ENCODE measurements at regions not wholly inside any gene's neighbourhood (a gene's known extent, or its start where the extent isn't known, plus 50 kb on each side); places are given as distances from the start of the nearest gene placed in this dataset.

DNA sequence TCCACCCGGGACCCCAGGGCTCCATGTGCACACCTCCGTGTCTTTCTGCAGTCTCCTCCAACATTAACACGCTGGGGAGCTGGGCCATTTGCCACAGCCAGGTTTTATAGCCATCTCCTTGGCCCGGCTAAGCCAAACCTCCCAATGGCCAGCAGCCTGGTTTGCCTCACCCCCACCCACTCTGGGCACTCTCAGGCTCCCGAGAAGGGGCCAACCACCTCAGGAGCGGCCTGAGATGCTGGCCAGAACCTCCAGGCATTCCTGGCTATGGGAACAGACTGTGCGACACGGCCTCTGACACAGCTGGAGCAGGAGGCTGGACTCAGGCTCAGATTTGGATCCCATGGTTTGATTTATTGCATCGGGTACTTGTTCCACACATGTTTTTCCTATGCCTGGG, 289.7 kb downstream of the RPLP1 start:
- Histone ChIP-seq H3K4me3 (no peak overlapping the region), H3K27ac (replicated peaks in 1 of 4) (no peak overlapping the region), H3K36me3 (no peaks in the 10 kb centered on the region), H3K27me3 (peaks cover 0 to 18% (median 0%) of the 10 kb centered on the region in 4 donors), H3K9me3 (peaks cover 0 to 9% (median 0%) of the 10 kb centered on the region in 4 donors), H3K4me1 (no peaks in the 10 kb centered on the region)
- WGBS, result 88% methylated on average over 9 of the region's 9 CpGs
- intact Hi-C loops (cut with DNase I), result loop anchor here (10.0 kb wide), 1 partner anchor 62 kb away; no protein-coding TSS in a partner anchor
- TF ChIP-seq, protein P1, sequence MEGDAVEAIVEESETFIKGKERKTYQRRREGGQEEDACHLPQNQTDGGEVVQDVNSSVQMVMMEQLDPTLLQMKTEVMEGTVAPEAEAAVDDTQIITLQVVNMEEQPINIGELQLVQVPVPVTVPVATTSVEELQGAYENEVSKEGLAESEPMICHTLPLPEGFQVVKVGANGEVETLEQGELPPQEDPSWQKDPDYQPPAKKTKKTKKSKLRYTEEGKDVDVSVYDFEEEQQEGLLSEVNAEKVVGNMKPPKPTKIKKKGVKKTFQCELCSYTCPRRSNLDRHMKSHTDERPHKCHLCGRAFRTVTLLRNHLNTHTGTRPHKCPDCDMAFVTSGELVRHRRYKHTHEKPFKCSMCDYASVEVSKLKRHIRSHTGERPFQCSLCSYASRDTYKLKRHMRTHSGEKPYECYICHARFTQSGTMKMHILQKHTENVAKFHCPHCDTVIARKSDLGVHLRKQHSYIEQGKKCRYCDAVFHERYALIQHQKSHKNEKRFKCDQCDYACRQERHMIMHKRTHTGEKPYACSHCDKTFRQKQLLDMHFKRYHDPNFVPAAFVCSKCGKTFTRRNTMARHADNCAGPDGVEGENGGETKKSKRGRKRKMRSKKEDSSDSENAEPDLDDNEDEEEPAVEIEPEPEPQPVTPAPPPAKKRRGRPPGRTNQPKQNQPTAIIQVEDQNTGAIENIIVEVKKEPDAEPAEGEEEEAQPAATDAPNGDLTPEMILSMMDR (IDR thresholded peaks at IDR 0.05), result no peak
- no peak for DNase-seq (ENCODE audit: extremely low spot score)

- intact Hi-C loops (cut with DNase I), result loop anchor here (10.0 kb wide), 1 partner anchor 62 kb away; no protein-coding TSS in a partner anchor
- Histone ChIP-seq H3K27me3 (peaks cover 0 to 18% (median 0%) of the 10 kb centered on the region in 4 donors), H3K27ac (replicated peaks in 1 of 4) (no peak overlapping the region), H3K36me3 (no peaks in the 10 kb centered on the region), H3K4me3 (no peak overlapping the region), H3K9me3 (peaks cover 0 to 9% (median 0%) of the 10 kb centered on the region in 4 donors), H3K4me1 (no peaks in the 10 kb centered on the region)
- TF ChIP-seq POLR2A (IDR thresholded peaks at IDR 0.05; ENCODE audit: low read depth) (no peak), EP300 (IDR thresholded peaks at IDR 0.05) (no peak), POLR2AphosphoS5 (IDR thresholded peaks at IDR 0.05) (no peak)
- TF ChIP-seq, protein P1 (IDR thresholded peaks at IDR 0.05), result no peak
- WGBS, result 77% methylated on average over 1 of the region's 1 CpG
- no peak for DNase-seq (ENCODE audit: extremely low spot score)
Measured at GRCh38 chr15:69743091-69743490, 290.5 kb downstream of the RPLP1 start.

GRCh38 chr15:69744391-69745162, 292.0 kb downstream of the RPLP1 start:
- H3K27ac ChIP-seq (replicated peaks in 1 of 4), result no peak overlapping the region
- intact Hi-C loops (cut with DNase I), result loop anchor here (10.0 kb wide), 1 partner anchor 60 kb away; no protein-coding TSS in a partner anchor
- TF ChIP-seq POLR2A (IDR thresholded peaks at IDR 0.05; ENCODE audit: low read depth) (no peak), EP300 (IDR thresholded peaks at IDR 0.05) (no peak)
- TF ChIP-seq, protein P1 (IDR thresholded peaks at IDR 0.05), result no peak
- peaks cover 0 to 3% (median 0%) of the 10 kb centered on the region in 4 donors for H3K4me1 ChIP-seq
- DNase-seq (ENCODE audit: extremely low spot score), result no peak
- WGBS, result 57% methylated on average over 4 of the region's 5 CpGs
- no peaks in the 10 kb centered on the region for H3K36me3 ChIP-seq
- H3K9me3 ChIP-seq, result peaks cover 0 to 9% (median 0%) of the 10 kb centered on the region in 4 donors
- H3K4me3 ChIP-seq, result no peak overlapping the region
- peaks cover 0 to 18% (median 0%) of the 10 kb centered on the region in 4 donors for H3K27me3 ChIP-seq

DNA sequence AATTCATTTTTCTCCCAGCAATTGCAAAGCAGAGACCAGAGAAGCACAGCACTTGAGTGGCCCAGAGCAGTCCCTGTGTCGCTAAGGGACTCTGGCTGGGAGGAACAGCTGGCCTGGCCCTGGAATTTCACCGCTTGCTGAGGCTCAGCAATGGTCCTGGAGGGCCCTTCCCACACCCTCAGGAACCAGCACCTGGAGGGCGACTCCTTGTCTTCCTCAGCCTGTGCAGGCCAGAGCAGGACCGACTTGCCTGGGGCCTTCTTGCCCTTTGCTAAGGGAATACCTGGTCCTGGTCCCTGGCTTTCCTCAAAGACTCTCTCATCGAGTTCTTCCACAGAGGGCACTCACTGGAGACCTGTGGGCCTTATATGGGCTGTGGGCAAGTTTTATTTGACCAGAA, 294.6 kb downstream of the RPLP1 start:
- Histone ChIP-seq H3K4me3 (no peak overlapping the region), H3K27me3 (peaks cover 0 to 18% (median 0%) of the 10 kb centered on the region in 4 donors), H3K4me1 (peaks cover 0 to 3% (median 0%) of the 10 kb centered on the region in 4 donors), H3K9me3 (no peaks in the 10 kb centered on the region), H3K27ac (replicated peaks in 1 of 4) (no peak overlapping the region), H3K36me3 (no peaks in the 10 kb centered on the region)
- DNase-seq (ENCODE audit: extremely low spot score), result no peak
- WGBS, result 85% methylated on average over 5 of the region's 5 CpGs
- intact Hi-C loops (cut with DNase I), result loop anchor here (10.0 kb wide), 1 partner anchor 58 kb away; no protein-coding TSS in a partner anchor
- TF ChIP-seq, protein P1 (IDR thresholded peaks at IDR 0.05), result no peak
- no peak for TF ChIP-seq EP300 (IDR thresholded peaks at IDR 0.05)

Measured in esophagus muscularis mucosa (tissue), 4 donors.